Tibial artery (tissue), 4 donors: ENCODE measurements at regions not wholly inside any gene's neighbourhood (a gene's known extent, or its start where the extent isn't known, plus 50 kb on each side); places are given as distances from the start of the nearest gene placed in this dataset.

Source experiments
- DNase-seq, 2 donors: peaks; one replicate each; pipeline ENCODE4 v3.0.0-alpha.2; 2019
- H3K27ac ChIP-seq, 2 donors: fragments of 200-600 bp; sonication (generic) in 1 of 2; 1 replicate in 1 of 2; 2 replicates in 1 of 2; pipeline ENCODE4 v1.5.1; 2018 to 2019; ENCODE audit warnings: mild to moderate bottlenecking in 1 of 2
- H3K27me3 ChIP-seq, 2 donors: fragments of 200-600 bp; sonication (generic) in 1 of 2; one replicate each; pipeline versions ENCODE4 v1.5.1 to v1.6.0; 2016 to 2019
- H3K36me3 ChIP-seq, 3 donors: fragments of 200-600 bp; sonication (generic) in 2 of 3; one replicate each; pipeline ENCODE4 v1.5.1; 2016 to 2019; ENCODE audit warnings: mild to moderate bottlenecking in 2 of 3
- H3K4me1 ChIP-seq, 4 donors: fragments of 200-600 bp; sonication (generic) in 2 of 4; 1 replicate in 3 of 4; 2 replicates in 1 of 4; pipeline ENCODE4 v1.5.1; 2016 to 2019
- H3K4me3 ChIP-seq, 2 donors: fragments of 200-600 bp; sonication (generic) in 1 of 2; 1 replicate in 1 of 2; 2 replicates in 1 of 2; pipeline ENCODE4 v1.5.1; 2018 to 2019; ENCODE audit warnings: mild to moderate bottlenecking in 2 of 2
- H3K9me3 ChIP-seq, 3 donors: fragments of 200-600 bp; sonication (generic) in 1 of 3; one replicate each; pipeline ENCODE4 v1.5.1; 2016 to 2019
- intact Hi-C: fragments of 100-400 bp; cut with DNase I; formaldehyde crosslinking; loops from one replicate; pipeline ENCODE4 v1.15.0; 2023; ENCODE audit warnings: low total_unique reads
- TF ChIP-seq, protein P1 (sequence below), 2 experiments: fragments of 200-600 bp in 1 of 2; fragments of 450-650 bp in 1 of 2; IDR thresholded peaks; one replicate each; pipeline ENCODE4 v1.5.1; 2017 to 2019; ENCODE audit warnings: antibody characterized with exemption in 2 of 2, mild to moderate bottlenecking in 1 of 2, moderate library complexity in 1 of 2

DNA sequence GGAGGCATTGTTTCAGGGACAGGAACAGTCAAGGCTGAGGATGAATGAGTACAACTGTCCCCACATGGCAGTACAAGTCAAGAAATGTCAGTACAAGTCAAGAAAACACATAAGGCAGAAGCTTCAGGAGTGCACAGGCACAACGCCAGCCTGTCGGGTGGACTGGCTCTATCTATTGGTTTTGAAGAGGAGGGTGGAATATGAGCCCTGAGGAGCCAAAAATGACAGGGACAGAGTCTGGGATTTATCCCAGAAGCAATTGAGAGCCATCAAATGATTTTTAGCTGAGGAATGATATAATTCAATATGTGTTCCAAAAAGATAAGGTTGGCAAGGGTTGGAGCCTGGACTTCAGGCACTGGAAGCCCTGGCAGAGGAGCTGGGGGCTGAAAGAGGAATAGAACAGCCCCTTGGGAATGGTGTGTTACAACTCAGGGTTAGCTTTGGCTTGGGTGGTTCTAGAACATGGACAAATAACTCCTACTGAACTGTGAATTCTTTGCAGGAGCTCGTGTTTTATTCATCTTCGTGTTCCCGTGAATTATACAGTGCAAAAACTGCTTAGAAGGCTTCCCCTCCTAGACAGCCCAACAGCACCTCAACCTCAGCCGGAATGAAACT, 425.7 kb upstream of the ARID1B start:
- no peak for DNase-seq
- H3K27ac ChIP-seq = no peak overlapping the region
- H3K4me1 ChIP-seq = peaks cover 0 to 6% (median 0%) of the 10 kb centered on the region in 4 donors
- H3K36me3 ChIP-seq = no peaks in the 10 kb centered on the region
- no peaks in the 10 kb centered on the region for H3K27me3 ChIP-seq
- H3K4me3 ChIP-seq = no peak overlapping the region
- intact Hi-C loops = no loop called here
- TF ChIP-seq, protein P1, sequence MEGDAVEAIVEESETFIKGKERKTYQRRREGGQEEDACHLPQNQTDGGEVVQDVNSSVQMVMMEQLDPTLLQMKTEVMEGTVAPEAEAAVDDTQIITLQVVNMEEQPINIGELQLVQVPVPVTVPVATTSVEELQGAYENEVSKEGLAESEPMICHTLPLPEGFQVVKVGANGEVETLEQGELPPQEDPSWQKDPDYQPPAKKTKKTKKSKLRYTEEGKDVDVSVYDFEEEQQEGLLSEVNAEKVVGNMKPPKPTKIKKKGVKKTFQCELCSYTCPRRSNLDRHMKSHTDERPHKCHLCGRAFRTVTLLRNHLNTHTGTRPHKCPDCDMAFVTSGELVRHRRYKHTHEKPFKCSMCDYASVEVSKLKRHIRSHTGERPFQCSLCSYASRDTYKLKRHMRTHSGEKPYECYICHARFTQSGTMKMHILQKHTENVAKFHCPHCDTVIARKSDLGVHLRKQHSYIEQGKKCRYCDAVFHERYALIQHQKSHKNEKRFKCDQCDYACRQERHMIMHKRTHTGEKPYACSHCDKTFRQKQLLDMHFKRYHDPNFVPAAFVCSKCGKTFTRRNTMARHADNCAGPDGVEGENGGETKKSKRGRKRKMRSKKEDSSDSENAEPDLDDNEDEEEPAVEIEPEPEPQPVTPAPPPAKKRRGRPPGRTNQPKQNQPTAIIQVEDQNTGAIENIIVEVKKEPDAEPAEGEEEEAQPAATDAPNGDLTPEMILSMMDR (IDR thresholded peaks at IDR 0.05) = no peak
- no peaks in the 10 kb centered on the region for H3K9me3 ChIP-seq

DNA sequence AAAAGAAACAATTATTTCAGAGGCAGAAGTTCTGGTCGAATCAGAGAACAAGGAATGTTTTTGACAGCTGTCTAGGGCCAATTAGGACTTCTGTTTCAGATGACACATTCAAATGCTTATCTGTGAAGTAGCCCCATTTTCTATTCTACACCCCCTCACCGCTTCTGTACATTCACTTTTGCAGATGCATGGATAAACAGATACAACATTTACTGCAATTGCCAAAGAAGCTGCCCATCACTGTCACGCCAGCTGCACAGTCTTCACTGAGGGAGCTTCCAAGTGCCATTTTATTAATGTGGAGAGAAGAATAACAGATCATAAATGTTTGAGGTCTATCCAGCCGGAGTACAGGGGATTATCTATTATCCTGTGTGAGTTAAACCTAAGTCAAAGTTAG, 426.8 kb upstream of the ARID1B start:
- DNase-seq = no peak
- intact Hi-C loops = no loop called here
- no peaks in the 10 kb centered on the region for H3K9me3 ChIP-seq
- H3K27me3 ChIP-seq = no peaks in the 10 kb centered on the region
- TF ChIP-seq, protein P1 (IDR thresholded peaks at IDR 0.05) = no peak
- no peak overlapping the region for H3K27ac ChIP-seq
- no peak overlapping the region for H3K4me3 ChIP-seq
- H3K4me1 ChIP-seq = peaks cover 0 to 6% (median 0%) of the 10 kb centered on the region in 4 donors
- H3K36me3 ChIP-seq = no peaks in the 10 kb centered on the region

- no peak overlapping the region for H3K4me3 ChIP-seq
- TF ChIP-seq, protein P1 (IDR thresholded peaks at IDR 0.05) = no peak
- H3K27ac ChIP-seq = no peak overlapping the region
- peaks cover 0 to 6% (median 0%) of the 10 kb centered on the region in 4 donors for H3K4me1 ChIP-seq
- no peaks in the 10 kb centered on the region for H3K9me3 ChIP-seq
- no peak for DNase-seq
- no peaks in the 10 kb centered on the region for H3K36me3 ChIP-seq
- H3K27me3 ChIP-seq = no peaks in the 10 kb centered on the region
- intact Hi-C loops = no loop called here
These were observed 428.3 kb upstream of the ARID1B start for GRCh38 chr6:156348849-156349248.

GRCh38 chr6:156348424-156348823, 428.8 kb upstream of the ARID1B start:
- intact Hi-C loops = no loop called here
- TF ChIP-seq, protein P1 (IDR thresholded peaks at IDR 0.05) = no peak

GRCh38 chr6:156347656-156348055, 429.5 kb upstream of the ARID1B start:
- Histone ChIP-seq H3K4me1 (peaks cover 0 to 6% (median 0%) of the 10 kb centered on the region in 4 donors), H3K27me3 (no peaks in the 10 kb centered on the region), H3K4me3 (no peak overlapping the region), H3K36me3 (no peaks in the 10 kb centered on the region), H3K27ac (no peak overlapping the region), H3K9me3 (no peaks in the 10 kb centered on the region)
- no peak for DNase-seq
- TF ChIP-seq, protein P1 (IDR thresholded peaks at IDR 0.05) = no peak
- intact Hi-C loops = no loop called here

More at GRCh38 chr6:156348424-156348823, 428.8 kb upstream of the ARID1B start:
- H3K4me3 ChIP-seq = no peak overlapping the region
- peaks cover 0 to 6% (median 0%) of the 10 kb centered on the region in 4 donors for H3K4me1 ChIP-seq
- no peaks in the 10 kb centered on the region for H3K27me3 ChIP-seq
- no peaks in the 10 kb centered on the region for H3K9me3 ChIP-seq
- H3K36me3 ChIP-seq = no peaks in the 10 kb centered on the region
- peak in 1 of 2 donors; percentile 21 for DNase-seq
- no peak overlapping the region for H3K27ac ChIP-seq
